HUES64 (cell line): ENCODE measurements at regions not wholly inside any gene's neighbourhood (a gene's known extent, or its start where the extent isn't known, plus 50 kb on each side); places are given as distances from the start of the nearest gene placed in this dataset.

Experiments used
- H3K27ac ChIP-seq: 2 replicates; pipeline ENCODE4 v1.7.0; 2013; ENCODE audit warnings: low read depth, low read length, inconsistent platforms
- H3K27me3 ChIP-seq: 2 replicates; pipeline ENCODE4 v1.6.1; 2013; ENCODE audit warnings: mild to moderate bottlenecking, low read length; ENCODE audit not compliant: insufficient read depth
- H3K36me3 ChIP-seq: 2 replicates; pipeline ENCODE4 v1.6.1; 2013; ENCODE audit warnings: mild to moderate bottlenecking, low read length; ENCODE audit not compliant: insufficient read depth
- H3K4me1 ChIP-seq: 2 replicates; pipeline ENCODE4 v1.6.1; 2013; ENCODE audit warnings: mild to moderate bottlenecking, low read length, moderate library complexity; ENCODE audit not compliant: insufficient read depth
- H3K4me3 ChIP-seq: 2 replicates; pipeline ENCODE4 v1.5.1; 2013; ENCODE audit warnings: mild to moderate bottlenecking, low read length, moderate library complexity
- H3K9ac ChIP-seq: 2 replicates; pipeline ENCODE4 v1.6.1; 2013; ENCODE audit warnings: mild to moderate bottlenecking, low read depth, low read length
- H3K9me3 ChIP-seq: 2 replicates; pipeline ENCODE4 v1.6.1; 2013; ENCODE audit warnings: low read depth, low read length; ENCODE audit not compliant: insufficient read depth
- WGBS: fragments of 150-250, 120-280 bp; methylation state at CpG from one replicate; pipeline ENCODE4 v1.1.7; 2013; ENCODE audit warnings: missing lambda C conversion rate; 5-methylcytosine and 5-hydroxymethylcytosine counted together

DNA sequence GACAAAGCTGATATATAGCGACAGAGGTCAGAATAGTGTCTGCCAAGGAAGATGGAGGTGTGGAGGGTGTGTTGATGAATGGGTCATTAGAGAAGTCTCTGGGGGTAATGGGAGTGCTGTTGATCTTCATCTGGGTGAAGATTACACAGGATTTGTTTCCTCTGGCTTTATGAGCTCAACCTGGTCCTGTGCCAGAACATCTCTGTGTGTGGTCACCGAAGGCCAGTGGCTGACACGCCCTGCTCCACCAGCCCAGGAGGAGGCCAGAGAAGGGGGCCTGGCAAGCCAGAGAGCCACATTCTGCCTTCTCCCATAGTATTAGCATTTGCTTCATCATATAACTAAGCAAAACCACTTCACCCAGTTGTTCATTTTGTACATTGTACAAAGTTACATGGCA lies 121.1 kb downstream of the ZNF621 start:
- Histone ChIP-seq H3K36me3 (no peaks in the 10 kb centered on the region), H3K9me3 (no peaks in the 10 kb centered on the region), H3K27me3 (no peaks in the 10 kb centered on the region), H3K4me3 (no peak overlapping the region), H3K27ac (no peak overlapping the region), H3K4me1 (no peaks in the 10 kb centered on the region), H3K9ac (no peak overlapping the region)
- 88% methylated on average over 3 of the region's 3 CpGs for WGBS

DNA sequence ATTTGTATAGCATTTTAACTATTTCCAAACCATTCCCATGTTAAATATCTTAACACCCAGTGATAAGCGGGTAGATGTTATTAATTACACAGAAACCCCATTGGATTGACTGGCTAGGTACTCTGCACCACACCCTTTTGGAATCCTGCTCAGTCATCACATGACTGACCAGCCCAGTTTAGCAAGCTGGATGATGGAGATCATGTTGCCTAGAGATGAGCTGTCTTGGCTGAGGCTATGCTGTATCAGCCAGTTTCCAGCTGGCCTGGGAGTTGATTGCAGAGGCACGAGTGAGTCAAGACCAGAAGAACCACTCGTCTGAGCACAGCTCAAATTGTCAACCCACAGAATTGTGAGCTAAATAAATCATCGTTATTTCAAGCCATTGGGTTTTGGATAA lies 124.6 kb downstream of the ZNF621 start:
- no peaks in the 10 kb centered on the region for H3K36me3 ChIP-seq
- H3K9ac ChIP-seq: no peak overlapping the region
- H3K4me1 ChIP-seq: no peaks in the 10 kb centered on the region
- H3K9me3 ChIP-seq: no peaks in the 10 kb centered on the region
- H3K27me3 ChIP-seq: no peaks in the 10 kb centered on the region
- H3K4me3 ChIP-seq: no peak overlapping the region
- no peak overlapping the region for H3K27ac ChIP-seq
- WGBS: 98% methylated on average over 4 of the region's 4 CpGs

DNA sequence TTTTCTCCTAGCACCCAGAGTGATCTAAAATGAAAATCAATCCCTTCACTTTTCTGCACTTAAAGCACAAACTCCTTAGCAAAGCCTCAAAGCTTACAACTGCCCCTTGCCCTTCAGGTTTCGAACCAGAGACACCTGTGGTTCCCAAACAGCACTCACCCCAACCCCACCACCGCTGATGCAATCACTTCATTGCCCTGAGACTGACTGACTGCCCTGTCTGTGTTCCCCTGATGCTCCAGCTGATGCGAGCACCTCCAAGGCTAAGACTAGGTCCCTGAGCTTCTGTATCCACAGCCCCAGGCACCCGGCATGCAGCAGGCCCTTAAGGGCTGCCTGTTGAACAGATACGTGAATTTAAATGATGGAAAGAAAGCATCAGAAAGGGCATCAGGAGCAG lies 127.3 kb downstream of the ZNF621 start:
- Histone ChIP-seq H3K9ac (no peak overlapping the region), H3K36me3 (no peaks in the 10 kb centered on the region), H3K4me3 (no peak overlapping the region), H3K9me3 (no peaks in the 10 kb centered on the region), H3K27me3 (no peaks in the 10 kb centered on the region), H3K4me1 (no peaks in the 10 kb centered on the region), H3K27ac (no peak overlapping the region)
- WGBS: 93% methylated on average over 5 of the region's 5 CpGs

DNA sequence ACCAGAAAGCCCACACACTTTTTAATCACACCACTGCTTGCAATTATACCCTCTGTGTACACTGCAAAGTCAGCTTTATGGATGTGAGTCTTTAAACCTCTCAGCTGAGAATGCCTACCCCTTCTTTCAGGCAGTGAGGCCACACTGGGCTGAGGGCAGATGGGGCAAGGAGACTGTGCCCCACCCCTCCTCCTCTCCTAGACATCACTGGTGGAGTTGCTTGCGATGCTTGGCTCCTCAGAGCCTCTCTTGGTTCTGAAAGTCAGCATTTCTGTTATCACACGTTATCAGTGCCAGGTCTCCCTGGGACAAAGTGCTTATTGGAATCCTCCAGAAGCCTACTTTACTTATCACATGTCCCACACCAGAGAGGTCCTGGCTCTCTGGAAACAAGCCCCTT lies 128.2 kb downstream of the ZNF621 start:
- H3K36me3 ChIP-seq: no peaks in the 10 kb centered on the region
- H3K9me3 ChIP-seq: no peaks in the 10 kb centered on the region
- WGBS: 90% methylated on average over 2 of the region's 2 CpGs
- no peak overlapping the region for H3K27ac ChIP-seq
- H3K4me1 ChIP-seq: no peaks in the 10 kb centered on the region
- no peak overlapping the region for H3K4me3 ChIP-seq
- H3K27me3 ChIP-seq: no peaks in the 10 kb centered on the region
- H3K9ac ChIP-seq: no peak overlapping the region

DNA sequence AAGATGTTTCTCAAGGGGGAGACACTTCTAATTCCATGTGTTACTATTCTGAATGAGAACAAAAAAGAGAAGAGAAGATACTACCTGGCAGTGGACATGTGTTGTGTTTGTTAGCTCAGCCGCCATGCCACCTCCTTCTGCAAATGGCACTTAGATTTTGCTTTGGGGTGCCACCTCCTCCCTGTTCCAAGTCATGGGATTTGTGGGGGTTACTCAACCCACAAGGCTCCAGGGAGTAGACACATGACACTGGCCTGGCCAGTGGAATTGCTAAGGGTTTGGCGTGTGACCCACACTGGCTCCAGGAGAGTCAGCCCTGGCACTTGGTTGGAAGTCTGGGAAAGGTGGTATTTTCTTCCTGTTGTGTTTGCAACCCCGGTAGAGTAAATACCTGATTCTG lies 129.1 kb downstream of the ZNF621 start:
- no peak overlapping the region for H3K9ac ChIP-seq
- WGBS: 92% methylated on average over 3 of the region's 3 CpGs
- no peak overlapping the region for H3K4me3 ChIP-seq
- no peaks in the 10 kb centered on the region for H3K4me1 ChIP-seq
- no peaks in the 10 kb centered on the region for H3K9me3 ChIP-seq
- no peak overlapping the region for H3K27ac ChIP-seq
- H3K36me3 ChIP-seq: no peaks in the 10 kb centered on the region
- H3K27me3 ChIP-seq: no peaks in the 10 kb centered on the region

DNA sequence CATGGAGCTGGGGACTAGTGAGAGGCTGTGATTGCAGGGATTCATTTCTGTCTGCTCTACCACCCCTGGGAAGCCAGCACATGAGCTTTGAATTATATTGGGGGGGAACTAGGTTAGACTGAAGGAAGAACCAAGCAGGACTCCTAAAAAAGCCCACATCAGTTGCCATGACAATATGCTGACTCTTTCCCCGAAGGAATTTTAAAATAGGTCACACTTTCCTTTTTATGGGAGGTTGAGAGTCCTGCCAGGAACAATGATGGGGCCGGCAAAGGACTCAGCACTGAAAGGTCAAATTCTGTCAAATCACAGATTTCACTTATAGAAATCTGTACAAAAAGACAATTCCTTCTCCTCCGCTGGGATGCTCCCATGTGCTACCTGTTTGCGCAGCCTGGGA lies 130.8 kb downstream of the ZNF621 start:
- Histone ChIP-seq H3K27me3 (no peaks in the 10 kb centered on the region), H3K9me3 (no peaks in the 10 kb centered on the region), H3K4me1 (no peaks in the 10 kb centered on the region), H3K27ac (no peak overlapping the region), H3K9ac (no peak overlapping the region), H3K4me3 (no peak overlapping the region), H3K36me3 (no peaks in the 10 kb centered on the region)
- WGBS: 99% methylated on average over 4 of the region's 4 CpGs

DNA sequence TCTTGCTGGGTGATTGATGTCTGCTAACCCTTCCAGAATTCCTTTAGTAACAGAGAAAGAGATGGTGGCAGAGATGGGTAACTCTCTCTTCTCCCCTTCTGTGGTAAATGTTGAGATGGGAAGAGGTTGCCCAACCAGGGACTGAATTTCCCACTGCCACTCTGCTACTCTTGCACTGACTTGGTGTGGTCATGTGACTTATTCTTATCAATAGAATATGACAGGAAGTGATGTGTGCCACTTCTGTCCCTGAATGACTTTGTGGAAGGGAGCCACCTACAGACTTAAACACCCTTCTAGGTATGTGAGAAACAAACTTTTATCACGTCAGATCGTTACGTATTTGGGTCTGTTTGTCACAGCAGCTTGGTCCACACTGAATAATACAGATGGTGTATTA lies 132.9 kb downstream of the ZNF621 start:
- Histone ChIP-seq H3K9ac (no peak overlapping the region), H3K4me3 (no peak overlapping the region), H3K36me3 (no peaks in the 10 kb centered on the region), H3K4me1 (no peaks in the 10 kb centered on the region), H3K27me3 (no peaks in the 10 kb centered on the region), H3K9me3 (no peaks in the 10 kb centered on the region), H3K27ac (no peak overlapping the region)
- WGBS: 98% methylated on average over 3 of the region's 3 CpGs

DNA sequence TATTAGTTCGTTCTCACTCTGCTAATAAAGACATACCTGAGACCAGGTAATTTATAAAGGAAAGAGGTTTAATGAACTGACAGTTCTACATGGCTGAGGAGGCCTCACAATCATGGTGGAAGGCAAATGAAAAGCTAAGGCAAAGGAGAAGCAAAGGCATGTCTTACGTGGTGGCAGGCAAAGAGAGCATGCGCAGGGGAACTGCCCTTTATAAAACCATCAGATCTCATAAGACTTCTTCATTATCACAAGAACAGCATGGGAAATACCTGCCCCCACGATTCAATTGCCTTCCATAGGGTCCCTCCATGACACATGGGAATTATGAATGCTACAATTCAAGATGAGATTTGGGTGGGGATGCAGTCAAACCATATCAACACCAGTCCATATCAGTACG lies 133.5 kb downstream of the ZNF621 start:
- H3K36me3 ChIP-seq: no peaks in the 10 kb centered on the region
- no peaks in the 10 kb centered on the region for H3K4me1 ChIP-seq
- H3K27ac ChIP-seq: no peak overlapping the region
- H3K9me3 ChIP-seq: no peaks in the 10 kb centered on the region
- H3K4me3 ChIP-seq: no peak overlapping the region
- no peak overlapping the region for H3K9ac ChIP-seq
- WGBS: 78% methylated on average over 3 of the region's 5 CpGs
- H3K27me3 ChIP-seq: no peaks in the 10 kb centered on the region

DNA sequence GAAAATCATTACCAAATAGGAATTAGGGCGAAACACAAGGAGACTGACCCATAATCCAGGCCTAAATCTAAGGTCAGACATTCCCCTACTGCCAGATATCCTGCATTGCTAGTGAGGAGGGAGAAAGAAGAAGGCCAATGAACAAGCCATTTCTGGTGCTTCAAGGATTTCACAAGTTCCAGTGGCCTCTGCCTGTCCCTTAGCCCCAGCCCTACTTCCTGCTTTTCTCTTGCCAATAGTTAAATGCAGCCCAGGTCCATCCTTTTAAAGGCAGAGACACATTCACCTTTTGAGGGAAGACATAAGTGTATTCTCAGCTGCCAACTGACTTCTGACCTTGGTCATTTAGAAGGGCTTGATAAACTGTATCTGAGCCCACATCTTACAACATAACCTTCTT lies 135.8 kb downstream of the ZNF621 start:
- no peak overlapping the region for H3K4me3 ChIP-seq
- H3K27ac ChIP-seq: no peak overlapping the region
- no peaks in the 10 kb centered on the region for H3K9me3 ChIP-seq
- H3K36me3 ChIP-seq: no peaks in the 10 kb centered on the region
- H3K27me3 ChIP-seq: no peaks in the 10 kb centered on the region
- 94% methylated on average over 1 of the region's 1 CpG for WGBS
- no peaks in the 10 kb centered on the region for H3K4me1 ChIP-seq
- no peak overlapping the region for H3K9ac ChIP-seq

DNA sequence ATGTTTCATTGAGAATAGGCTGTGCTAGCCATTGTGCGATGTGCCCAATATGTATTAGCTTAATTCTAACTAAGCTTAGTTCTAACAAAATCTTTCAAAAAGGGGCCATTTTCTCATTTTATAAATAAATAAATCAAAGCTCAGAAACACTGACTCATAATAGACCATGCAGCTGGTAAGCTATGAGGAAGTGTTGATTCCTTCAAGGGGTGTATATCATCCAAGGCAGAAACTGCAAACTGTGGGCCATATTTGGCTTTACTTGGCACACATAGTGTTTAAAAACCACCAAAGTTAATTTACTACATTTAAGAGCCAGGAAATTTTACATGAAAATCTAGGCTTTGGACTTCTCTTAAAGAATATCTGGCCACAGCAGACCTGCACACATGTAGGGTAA lies 136.5 kb downstream of the ZNF621 start:
- Histone ChIP-seq H3K36me3 (no peaks in the 10 kb centered on the region), H3K4me3 (no peak overlapping the region), H3K4me1 (no peaks in the 10 kb centered on the region), H3K9me3 (no peaks in the 10 kb centered on the region), H3K27ac (no peak overlapping the region), H3K27me3 (no peaks in the 10 kb centered on the region), H3K9ac (no peak overlapping the region)
- WGBS: 100% methylated on average over 1 of the region's 1 CpG

DNA sequence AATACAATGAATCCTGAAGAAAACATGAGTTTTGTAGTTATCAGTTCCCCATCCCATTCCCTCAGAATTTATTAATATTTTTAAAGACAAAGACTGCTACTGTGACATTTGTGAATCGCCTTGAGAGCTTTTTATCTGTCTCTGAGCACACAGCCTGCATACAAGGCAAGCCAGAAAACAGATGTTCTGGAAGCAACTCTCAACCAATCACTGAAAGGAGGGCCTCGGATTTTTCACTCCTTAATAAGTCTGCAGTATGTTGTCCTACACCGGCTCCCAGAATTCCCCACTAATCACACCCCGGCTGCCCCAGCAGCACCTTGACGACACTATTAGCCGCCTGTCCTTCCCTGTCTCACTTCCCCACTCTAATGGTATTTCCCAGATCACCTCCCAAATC lies 138.5 kb downstream of the ZNF621 start:
- Histone ChIP-seq H3K36me3 (no peaks in the 10 kb centered on the region), H3K4me3 (no peak overlapping the region), H3K27me3 (no peaks in the 10 kb centered on the region), H3K9me3 (no peaks in the 10 kb centered on the region), H3K9ac (no peak overlapping the region), H3K27ac (no peak overlapping the region), H3K4me1 (no peaks in the 10 kb centered on the region)
- WGBS: 89% methylated on average over 6 of the region's 6 CpGs

DNA sequence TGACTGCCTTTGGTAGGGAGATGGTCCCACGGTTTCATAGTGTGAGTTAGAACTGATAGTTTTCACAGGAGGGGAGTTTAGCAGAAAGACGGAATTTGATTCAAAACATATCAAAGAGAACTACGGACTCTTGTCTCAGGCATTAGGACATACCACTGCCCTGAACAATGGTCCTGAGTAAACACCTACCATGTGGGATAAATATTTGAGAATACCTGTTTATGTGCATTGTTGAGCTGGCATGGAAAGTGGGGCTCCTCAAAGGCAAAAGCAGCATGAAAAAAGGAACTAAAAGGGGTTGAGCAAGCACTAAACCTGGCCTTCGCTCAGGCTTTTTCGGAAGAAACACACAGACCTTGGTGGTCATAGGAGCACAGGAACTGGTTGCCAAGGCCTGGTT lies 144.4 kb downstream of the ZNF621 start:
- no peaks in the 10 kb centered on the region for H3K36me3 ChIP-seq
- no peaks in the 10 kb centered on the region for H3K9me3 ChIP-seq
- H3K9ac ChIP-seq: no peak overlapping the region
- no peaks in the 10 kb centered on the region for H3K4me1 ChIP-seq
- H3K27ac ChIP-seq: no peak overlapping the region
- no peaks in the 10 kb centered on the region for H3K27me3 ChIP-seq
- WGBS: 96% methylated on average over 5 of the region's 5 CpGs
- no peak overlapping the region for H3K4me3 ChIP-seq
